Heart left ventricle (tissue), 16 donors: ENCODE measurements at regions not wholly inside any gene's neighbourhood (a gene's known extent, or its start where the extent isn't known, plus 50 kb on each side); places are given as distances from the start of the nearest gene placed in this dataset.
"Not testable (repeated sequence)": the region's sequence is repeated elsewhere in the genome, so short reads cannot be mapped to it uniquely, and the experiment has no call there.

Experiments used
- ATAC-seq, 4 donors: fragments of 200-7000 bp; cut with Tn5 transposase; one replicate each; pipeline ENCODE4 v1.9.1; 2020 to 2022; ENCODE audit warnings: moderate library complexity in 4 of 4, mild to moderate bottlenecking in 3 of 4, moderate number of reproducible peaks in 1 of 4
- DNase-seq, 5 donors: peaks; one replicate each; pipeline ENCODE4 v3.0.0-alpha.2; 2020
- H3K27ac ChIP-seq, 12 donors: fragments of 200-600 bp; sonication (generic) in 4 of 12; one replicate each; pipeline versions ENCODE4 v1.5.0 to v1.8.0; 2016 to 2022; ENCODE audit warnings: mild to moderate bottlenecking in 2 of 12
- H3K27me3 ChIP-seq, 9 donors: fragments of 200-600 bp; sonication (generic) in 2 of 9; one replicate each; pipeline versions ENCODE4 v1.5.1 to v1.8.0; 2016 to 2022; ENCODE audit warnings: mild to moderate bottlenecking in 3 of 9
- H3K36me3 ChIP-seq, 9 donors: fragments of 200-600 bp; sonication (generic) in 2 of 9; one replicate each; pipeline versions ENCODE4 v1.5.0 to v1.8.0; 2018 to 2022; ENCODE audit warnings: mild to moderate bottlenecking in 2 of 9
- H3K4me1 ChIP-seq, 12 donors: fragments of 200-600 bp; sonication (generic) in 4 of 12; one replicate each; pipeline versions ENCODE4 v1.5.0 to v1.8.0; 2016 to 2022; ENCODE audit warnings: mild to moderate bottlenecking in 3 of 12
- H3K4me3 ChIP-seq, 12 donors: fragments of 200-600 bp; sonication (generic) in 4 of 12; one replicate each; pipeline versions ENCODE4 v1.5.0 to v1.8.0; 2017 to 2022; ENCODE audit warnings: mild to moderate bottlenecking in 9 of 12, moderate library complexity in 4 of 12
- H3K9me3 ChIP-seq, 12 donors: fragments of 200-600 bp; sonication (generic) in 4 of 12; one replicate each; pipeline versions ENCODE4 v1.5.0 to v1.8.0; 2016 to 2022; ENCODE audit warnings: mild to moderate bottlenecking in 1 of 12
- CTCF ChIP-seq, 12 donors: fragments of 200-600 bp; sonication (generic) in 4 of 12; IDR thresholded peaks; one replicate each; pipeline versions ENCODE4 v1.5.0 to v1.8.0; 2018 to 2022; ENCODE audit warnings: antibody characterized with exemption in 12 of 12, mild to moderate bottlenecking in 5 of 12
- POLR2A ChIP-seq, 2 donors: fragments of 450-650 bp; IDR thresholded peaks; one replicate each; pipeline ENCODE4 v1.6.1; 2017; ENCODE audit warnings: antibody characterized with exemption in 2 of 2, mild to moderate bottlenecking in 2 of 2, moderate library complexity in 2 of 2
- WGBS, 4 donors: extraction: QIAGEN DNeasy Blood & Tissue Kit in 2 of 4; methylation state at CpG; one replicate each; pipeline versions ENCODE4 v1.1.5 to v1.1.7; 2013 to 2018; 5-methylcytosine and 5-hydroxymethylcytosine counted together
- intact Hi-C, 10 donors: fragments of 100-400 bp; cut with DNase I; formaldehyde crosslinking; loops; one replicate each; pipeline versions ENCODE4 v1.11.1 to v1.14.2; 2022
- donor health status: ischemic (EF 13 %, LVEDD 7.1; RV severe dilation, severe dysfunction).
- donor health status: healthy with polysubstance abuse.
- donor health status: DM: no; HTN: yes; CAD: no.
- donor health status: DM: no; HTN: no; CAD: no.
- donor health status: ischemic (EF 25% LVEDD 6.9; RV normal size, moderate dysfunction).
- donor health status: ischemic (EF 25% LVEDD 5.7; RV mildly dilated, moderate dysfunction).
- donor health status: healthy.
- donor health status: DM: yes; HTN: yes; CAD: no.
- donor health status: ischemic (EF 35%, LVEDD 5.7; RV mildly dilated, moderate dysfunction).
- donor health status: nonischemic (EF 11% LVEDD 7.7; RV severe dilation, severe dysfunction).
- donor health status: DM: yes; HTN: yes; CAD: no.
- donor health status: PGD.
- donor health status: ischemic (EF 29% LVEDD 5.4; RV normal size, mild dysfunction).
- donor health status: nonischemic (EF 23%, LVEDD 6.1; RV moderate dilation, normal function).

- no peak overlapping the region for H3K4me3 ChIP-seq
- DNase-seq, result no peak
- TF ChIP-seq POLR2A (IDR thresholded peaks at IDR 0.05), result no peak
- no peak for TF ChIP-seq CTCF (IDR thresholded peaks at IDR 0.05)
- H3K27me3 ChIP-seq, result no peaks in the 10 kb centered on the region
- H3K36me3 ChIP-seq, result no peaks in the 10 kb centered on the region
- H3K9me3 ChIP-seq, result peaks cover 0 to 62% (median 0%) of the 10 kb centered on the region in 12 donors
- no peak overlapping the region for H3K27ac ChIP-seq
- no peaks in the 10 kb centered on the region for H3K4me1 ChIP-seq
- intact Hi-C loops, result no loop called here
- ATAC-seq, result no peak
Measured at GRCh38 chr1:233828480-233828879, 76.0 kb upstream of the SLC35F3 start.

- DNase-seq (no peak), ATAC-seq (no peak)
- TF ChIP-seq CTCF (IDR thresholded peaks at IDR 0.05) (no peak), POLR2A (IDR thresholded peaks at IDR 0.05) (no peak)
- H3K36me3 ChIP-seq, result no peaks in the 10 kb centered on the region
- no peaks in the 10 kb centered on the region for H3K27me3 ChIP-seq
- no peaks in the 10 kb centered on the region for H3K4me1 ChIP-seq
- no peak overlapping the region for H3K27ac ChIP-seq
- 98 to 100% (median 98%) methylated on average over 2 of the region's 2 CpGs for WGBS, 4 donors
- H3K4me3 ChIP-seq, result no peak overlapping the region
- peaks cover 0 to 30% (median 1%) of the 10 kb centered on the region in 12 donors for H3K9me3 ChIP-seq
- intact Hi-C loops, result no loop called here
Measured at GRCh38 chr1:233834609-233835008, 69.9 kb upstream of the SLC35F3 start.

- H3K36me3 ChIP-seq, H3K4me1 ChIP-seq, intact Hi-C loops, H3K4me3 ChIP-seq, ATAC-seq, H3K27me3 ChIP-seq, H3K27ac ChIP-seq, DNase-seq: not testable (repeated sequence)
- 86 to 98% (median 89%) methylated on average over 4 of the region's 4 CpGs for WGBS, 4 donors
- H3K9me3 ChIP-seq, result peaks cover 0 to 28% (median 6%) of the 10 kb centered on the region in 12 donors
Measured at GRCh38 chr1:233838207-233838606, 66.3 kb upstream of the SLC35F3 start.

- TF ChIP-seq CTCF (IDR thresholded peaks at IDR 0.05) (no peak), POLR2A (IDR thresholded peaks at IDR 0.05) (no peak)
- no peak overlapping the region for H3K27ac ChIP-seq
- ATAC-seq (no peak), DNase-seq (no peak)
- H3K9me3 ChIP-seq, result peaks cover 0 to 34% (median 6%) of the 10 kb centered on the region in 12 donors
- intact Hi-C loops, result no loop called here
- no peaks in the 10 kb centered on the region for H3K36me3 ChIP-seq
- no peaks in the 10 kb centered on the region for H3K27me3 ChIP-seq
- H3K4me1 ChIP-seq, result no peaks in the 10 kb centered on the region
- 67 to 74% (median 72%) methylated on average over 9 of the region's 9 CpGs for WGBS, 4 donors
- H3K4me3 ChIP-seq, result no peak overlapping the region
Measured at GRCh38 chr1:233843525-233844204, 60.8 kb upstream of the SLC35F3 start.

- H3K27ac ChIP-seq, result no peak overlapping the region
- no peaks in the 10 kb centered on the region for H3K36me3 ChIP-seq
- no peaks in the 10 kb centered on the region for H3K4me1 ChIP-seq
- peaks cover 0 to 37% (median 6%) of the 10 kb centered on the region in 12 donors for H3K9me3 ChIP-seq
- no peak overlapping the region for H3K4me3 ChIP-seq
- no peaks in the 10 kb centered on the region for H3K27me3 ChIP-seq
- intact Hi-C loops, result no loop called here
- no peak for TF ChIP-seq CTCF (IDR thresholded peaks at IDR 0.05)
- no peak for TF ChIP-seq POLR2A (IDR thresholded peaks at IDR 0.05)
- no peak for DNase-seq
- WGBS, 4 donors, result 90 to 99% (median 93%) methylated on average over 2 of the region's 2 CpGs
- no peak for ATAC-seq
Measured at GRCh38 chr1:233844275-233844674, 60.2 kb upstream of the SLC35F3 start.
